Transverse colon (tissue), 4 donors: ENCODE measurements at regions not wholly inside any gene's neighbourhood (a gene's known extent, or its start where the extent isn't known, plus 50 kb on each side); places are given as distances from the start of the nearest gene placed in this dataset.

Source experiments
- DNase-seq: peaks from one replicate; pipeline ENCODE4 v3.0.0-alpha.2; 2019
- H3K27ac ChIP-seq, 4 donors: fragments of 200-600 bp; sonication (generic); 2 replicates each; pipeline ENCODE4 v1.5.1; 2016 to 2018; ENCODE audit warnings: inconsistent platforms in 4 of 4
- H3K27me3 ChIP-seq: fragments of 200-600 bp; sonication (generic); 2 replicates; pipeline ENCODE4 v1.5.1; 2017; ENCODE audit warnings: inconsistent platforms
- H3K36me3 ChIP-seq, 4 donors: fragments of 200-600 bp; sonication (generic); 2 replicates each; pipeline ENCODE4 v1.5.1; 2017 to 2019; ENCODE audit warnings: inconsistent platforms in 4 of 4
- H3K4me1 ChIP-seq, 4 donors: fragments of 200-600 bp; sonication (generic); 2 replicates each; pipeline ENCODE4 v1.5.1; 2017 to 2020; ENCODE audit warnings: inconsistent platforms in 4 of 4
- H3K4me3 ChIP-seq, 4 donors: fragments of 200-600 bp; sonication (generic); 1 replicate in 1 of 4; 2 replicates in 3 of 4; pipeline versions ENCODE4 v1.5.1 to v1.6.1; 2017 to 2019; ENCODE audit warnings: inconsistent platforms in 4 of 4
- H3K9me3 ChIP-seq, 2 donors: fragments of 200-600 bp; sonication (generic); 2 replicates each; pipeline ENCODE4 v1.5.1; 2017 to 2019; ENCODE audit warnings: inconsistent platforms in 2 of 2
- EP300 ChIP-seq: sonication (generic); formaldehyde crosslinking; IDR thresholded peaks from one replicate; pipeline ENCODE4 v1.6.1; 2017; ENCODE audit warnings: antibody characterized with exemption, low read depth
- POLR2A ChIP-seq: fragments of 450-650 bp; IDR thresholded peaks from one replicate; pipeline ENCODE4 v1.6.1; 2016; ENCODE audit warnings: antibody characterized with exemption, mild to moderate bottlenecking, moderate library complexity
- POLR2AphosphoS5 ChIP-seq, 3 donors: sonication (generic); formaldehyde crosslinking; IDR thresholded peaks; one replicate each; pipeline ENCODE4 v1.6.1; 2016; ENCODE audit warnings: antibody characterized with exemption in 3 of 3
- WGBS, 2 donors: methylation state at CpG; one replicate each; pipeline ENCODE4 v1.1.5; 2018; ENCODE audit warnings: low coverage in 1 of 2; 5-methylcytosine and 5-hydroxymethylcytosine counted together
- in situ Hi-C, 4 donors: fragments of 200-750 bp; cut with MboI; loops; one replicate each; pipeline versions ENCODE4 v1.15.0 to v1.15.1; 2017; ENCODE audit warnings: low sequenced_read_pairs in 3 of 4, low pct_ligation_motif_present in 1 of 4, low pct_unique_long_range_greater_than_20kb in 1 of 4
- intact Hi-C: fragments of 100-400 bp; cut with DNase I; formaldehyde crosslinking; loops from one replicate; pipeline ENCODE4 v1.15.1; 2023; ENCODE audit warnings: low total_unique reads
- TF ChIP-seq, protein P1 (sequence below), 5 experiments: fragments of 200-600 bp in 3 of 5; fragments of 450-650 bp in 2 of 5; sonication (generic) in 3 of 5; IDR thresholded peaks; 1 replicate in 2 of 5; 2 replicates in 3 of 5; pipeline ENCODE4 v1.5.1; 2016 to 2017; ENCODE audit warnings: antibody characterized with exemption in 5 of 5, inconsistent platforms in 3 of 5, mild to moderate bottlenecking in 2 of 5, moderate library complexity in 1 of 5

DNA sequence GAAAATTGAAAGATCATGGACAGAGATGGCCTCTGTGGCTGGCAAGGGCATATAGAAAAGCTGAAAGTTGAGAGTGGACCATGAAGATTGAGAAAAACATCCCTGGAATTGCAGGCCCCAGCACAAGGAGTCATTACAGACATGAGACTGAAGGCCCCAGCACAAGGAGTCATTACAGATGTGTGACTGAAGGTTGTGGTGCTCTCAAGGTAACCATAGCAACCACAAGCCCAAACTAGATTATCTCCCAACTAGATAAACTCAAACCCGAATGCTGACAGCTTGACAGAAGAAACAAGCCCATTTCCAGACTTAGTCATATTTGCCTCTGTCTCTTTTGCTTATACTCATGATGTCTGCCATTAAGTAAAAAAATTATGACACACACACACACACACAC lies 1252.1 kb upstream of the ADGRL4 start:
- Histone ChIP-seq H3K9me3 (no peaks in the 10 kb centered on the region), H3K27ac (no peak overlapping the region), H3K4me3 (no peak overlapping the region), H3K4me1 (no peaks in the 10 kb centered on the region), H3K27me3 (no peaks in the 10 kb centered on the region), H3K36me3 (no peaks in the 10 kb centered on the region)
- TF ChIP-seq POLR2A (no peak), EP300 (no peak), POLR2AphosphoS5 (IDR thresholded peaks at IDR 0.05) (no peak)
- TF ChIP-seq, protein P1, sequence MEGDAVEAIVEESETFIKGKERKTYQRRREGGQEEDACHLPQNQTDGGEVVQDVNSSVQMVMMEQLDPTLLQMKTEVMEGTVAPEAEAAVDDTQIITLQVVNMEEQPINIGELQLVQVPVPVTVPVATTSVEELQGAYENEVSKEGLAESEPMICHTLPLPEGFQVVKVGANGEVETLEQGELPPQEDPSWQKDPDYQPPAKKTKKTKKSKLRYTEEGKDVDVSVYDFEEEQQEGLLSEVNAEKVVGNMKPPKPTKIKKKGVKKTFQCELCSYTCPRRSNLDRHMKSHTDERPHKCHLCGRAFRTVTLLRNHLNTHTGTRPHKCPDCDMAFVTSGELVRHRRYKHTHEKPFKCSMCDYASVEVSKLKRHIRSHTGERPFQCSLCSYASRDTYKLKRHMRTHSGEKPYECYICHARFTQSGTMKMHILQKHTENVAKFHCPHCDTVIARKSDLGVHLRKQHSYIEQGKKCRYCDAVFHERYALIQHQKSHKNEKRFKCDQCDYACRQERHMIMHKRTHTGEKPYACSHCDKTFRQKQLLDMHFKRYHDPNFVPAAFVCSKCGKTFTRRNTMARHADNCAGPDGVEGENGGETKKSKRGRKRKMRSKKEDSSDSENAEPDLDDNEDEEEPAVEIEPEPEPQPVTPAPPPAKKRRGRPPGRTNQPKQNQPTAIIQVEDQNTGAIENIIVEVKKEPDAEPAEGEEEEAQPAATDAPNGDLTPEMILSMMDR (IDR thresholded peaks at IDR 0.05): no peak
- no peak for DNase-seq
- in situ Hi-C loops (no loop called here), intact Hi-C loops (no loop called here)
- 32 to 40% methylated on average over 1 of the region's 1 CpG for WGBS, 2 donors

DNA sequence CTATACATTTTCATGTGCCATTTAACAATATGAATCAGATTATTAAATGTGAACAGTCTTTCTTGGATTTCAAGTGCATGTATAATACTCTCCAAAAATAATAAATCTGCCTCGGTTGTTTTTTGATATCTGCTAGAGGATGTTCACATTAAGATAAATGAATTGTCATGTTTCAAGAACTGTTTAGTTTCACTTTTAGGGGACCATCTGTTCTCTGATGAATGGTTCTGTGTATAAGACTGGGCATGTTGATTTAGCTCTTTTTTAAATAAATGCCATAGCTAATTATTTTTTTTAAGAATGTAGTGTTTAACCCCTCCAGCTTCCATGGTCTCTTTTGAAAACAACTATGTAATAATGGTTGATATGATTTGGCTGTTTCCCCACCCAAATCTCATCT lies 1245.1 kb upstream of the ADGRL4 start:
- WGBS, 2 donors: 41 to 50% methylated on average over 1 of the region's 1 CpG
- Histone ChIP-seq H3K4me1 (no peaks in the 10 kb centered on the region), H3K9me3 (no peaks in the 10 kb centered on the region), H3K27me3 (no peaks in the 10 kb centered on the region), H3K27ac (no peak overlapping the region), H3K4me3 (no peak overlapping the region), H3K36me3 (no peaks in the 10 kb centered on the region)
- in situ Hi-C loops (no loop called here), intact Hi-C loops (no loop called here)
- TF ChIP-seq POLR2AphosphoS5 (IDR thresholded peaks at IDR 0.05) (no peak), POLR2A (no peak), EP300 (no peak)
- TF ChIP-seq, protein P1 (IDR thresholded peaks at IDR 0.05): no peak
- no peak for DNase-seq

DNA sequence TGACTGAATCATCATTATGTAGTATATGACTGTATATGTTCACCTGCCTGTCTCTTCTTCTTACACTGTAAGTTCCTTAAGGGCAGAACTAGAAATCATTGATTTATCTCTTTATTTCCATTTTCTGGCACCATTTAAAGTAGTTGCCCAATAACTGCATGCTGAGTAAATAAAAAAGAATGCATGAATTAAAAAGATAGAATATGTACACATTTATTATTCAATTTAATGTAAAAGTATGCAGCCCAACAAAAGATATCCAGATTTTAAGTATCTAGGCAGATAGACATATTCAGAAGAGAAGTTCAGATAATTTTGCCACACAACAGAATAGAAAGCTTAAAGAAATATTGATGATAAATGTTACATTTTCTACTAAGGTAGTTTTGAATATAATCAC lies 1244.6 kb upstream of the ADGRL4 start:
- intact Hi-C loops: no loop called here
- Histone ChIP-seq H3K4me1 (no peaks in the 10 kb centered on the region), H3K9me3 (no peaks in the 10 kb centered on the region), H3K27me3 (no peaks in the 10 kb centered on the region), H3K4me3 (no peak overlapping the region), H3K27ac (no peak overlapping the region), H3K36me3 (no peaks in the 10 kb centered on the region)
- no peak for DNase-seq
- TF ChIP-seq EP300: no peak
- TF ChIP-seq, protein P1 (IDR thresholded peaks at IDR 0.05): no peak
- no peak for TF ChIP-seq POLR2A
- TF ChIP-seq POLR2AphosphoS5 (IDR thresholded peaks at IDR 0.05): no peak
- in situ Hi-C loops: no loop called here

DNA sequence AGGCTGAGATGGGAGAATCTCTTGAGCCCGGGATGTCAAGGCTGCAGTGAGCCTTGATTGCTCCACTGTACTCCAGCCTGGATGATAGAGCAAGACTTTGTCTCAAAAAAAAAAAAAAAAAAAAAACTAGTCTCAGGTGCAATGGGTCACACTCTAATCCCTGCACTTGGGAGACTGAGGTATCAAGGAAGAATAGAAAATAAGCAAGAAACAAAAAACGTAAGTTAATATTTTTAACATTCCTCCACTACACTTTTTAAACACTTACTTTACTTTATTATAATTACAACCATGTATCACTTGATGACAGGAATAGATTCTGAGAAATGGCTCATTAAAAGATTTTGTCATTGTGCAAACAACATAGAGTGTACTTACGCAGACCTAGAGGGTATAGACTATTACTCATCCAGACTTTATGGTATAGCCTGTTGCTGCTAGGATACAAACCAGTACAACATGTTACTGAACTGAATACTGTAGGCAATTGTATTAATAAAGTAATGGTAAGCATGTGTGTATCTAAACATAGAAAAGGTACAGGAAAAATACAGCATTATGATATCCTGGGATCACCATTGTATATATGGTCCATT lies 1244.1 kb upstream of the ADGRL4 start:
- intact Hi-C loops (no loop called here), in situ Hi-C loops (no loop called here)
- Histone ChIP-seq H3K27ac (no peak overlapping the region), H3K9me3 (no peaks in the 10 kb centered on the region), H3K4me1 (no peaks in the 10 kb centered on the region), H3K27me3 (no peaks in the 10 kb centered on the region), H3K4me3 (no peak overlapping the region), H3K36me3 (no peaks in the 10 kb centered on the region)
- TF ChIP-seq, protein P1 (IDR thresholded peaks at IDR 0.05): no peak
- no peak for TF ChIP-seq POLR2AphosphoS5 (IDR thresholded peaks at IDR 0.05)
- no peak for TF ChIP-seq POLR2A
- no peak for TF ChIP-seq EP300
- DNase-seq: no peak
- WGBS, 2 donors: 74 to 87% methylated on average over 3 of the region's 3 CpGs
